NCI-H2029 (cell line): ENCODE measurements at regions not wholly inside any gene's neighbourhood (a gene's known extent, or its start where the extent isn't known, plus 50 kb on each side); places are given as distances from the start of the nearest gene placed in this dataset.
"Not testable (repeated sequence)": the region's sequence is repeated elsewhere in the genome, so short reads cannot be mapped to it uniquely, and the experiment has no call there.

Experiments
- DNase-seq: peaks from one replicate; lab custom pipeline; 2025; lab: John Stamatoyannopoulos, UW

GRCh38 chr1:177723533-177723932 lies 246.3 kb downstream of the SEC16B start:
- DNase-seq: no peak

- no peak for DNase-seq
These were observed 258.9 kb downstream of the SEC16B start for GRCh38 chr1:177710696-177711620.

GRCh38 chr1:177708406-177708805 lies 261.5 kb downstream of the SEC16B start:
- no peak for DNase-seq

- no peak for DNase-seq
These were observed 262.9 kb downstream of the SEC16B start for GRCh38 chr1:177706977-177707376.

- DNase-seq: no peak
These were observed 264.0 kb downstream of the SEC16B start for GRCh38 chr1:177705839-177706238.

GRCh38 chr1:177703888-177704446 lies 265.9 kb downstream of the SEC16B start:
- DNase-seq: no peak

- no peak for DNase-seq
These were observed 268.1 kb downstream of the SEC16B start for GRCh38 chr1:177701654-177702353.

- no peak for DNase-seq
These were observed 269.0 kb downstream of the SEC16B start for GRCh38 chr1:177700856-177701255.

- DNase-seq: no peak
These were observed 278.9 kb downstream of the SEC16B start for GRCh38 chr1:177690996-177691395.

- DNase-seq: no peak
These were observed 282.3 kb downstream of the SEC16B start for GRCh38 chr1:177687544-177687943.

GRCh38 chr1:177686933-177687332 lies 282.9 kb downstream of the SEC16B start:
- no peak for DNase-seq

GRCh38 chr1:177669161-177669560 lies 300.7 kb downstream of the SEC16B start:
- DNase-seq: no peak

- DNase-seq: no peak
These were observed 303.9 kb downstream of the SEC16B start for GRCh38 chr1:177665935-177666334.

- not testable (repeated sequence) for DNase-seq
These were observed 305.1 kb downstream of the SEC16B start for GRCh38 chr1:177664742-177665141.

- DNase-seq: no peak
These were observed 309.7 kb downstream of the SEC16B start for GRCh38 chr1:177660188-177660587.

GRCh38 chr1:177659281-177659680 lies 310.6 kb downstream of the SEC16B start:
- no peak for DNase-seq

GRCh38 chr1:177656598-177656997 lies 313.3 kb downstream of the SEC16B start:
- DNase-seq: no peak

GRCh38 chr1:177650947-177651346 lies 318.9 kb downstream of the SEC16B start:
- no peak for DNase-seq

GRCh38 chr1:177648731-177649265 lies 321.1 kb downstream of the SEC16B start:
- DNase-seq: no peak

- no peak for DNase-seq
These were observed 321.7 kb downstream of the SEC16B start for GRCh38 chr1:177648138-177648537.

GRCh38 chr1:177646757-177647730 lies 322.8 kb downstream of the SEC16B start:
- no peak for DNase-seq
